DMS79 (cell line): ENCODE measurements at regions not wholly inside any gene's neighbourhood (a gene's known extent, or its start where the extent isn't known, plus 50 kb on each side); places are given as distances from the start of the nearest gene placed in this dataset.

Experiments
- DNase-seq: peaks from one replicate; lab custom pipeline; 2025; lab: John Stamatoyannopoulos, UW

- DNase-seq = no peak
Observed at GRCh38 chr9:115254287-115255180, 136.6 kb upstream of the TNC start.

GRCh38 chr9:115261656-115262081 lies 143.7 kb upstream of the TNC start:
- no peak for DNase-seq

- DNase-seq = peak; percentile 85
Observed at GRCh38 chr9:115262477-115262876, 144.5 kb upstream of the TNC start.

GRCh38 chr9:115262952-115263351 lies 145.0 kb upstream of the TNC start:
- DNase-seq = no peak

- DNase-seq = no peak
Observed at GRCh38 chr9:115263371-115264075, 145.6 kb upstream of the TNC start.

- no peak for DNase-seq
Observed at GRCh38 chr9:115264313-115264712, 146.4 kb upstream of the TNC start.

GRCh38 chr9:115267790-115268189 lies 149.8 kb upstream of the TNC start:
- DNase-seq = no peak

- DNase-seq = no peak
Observed at GRCh38 chr9:115275753-115276152, 157.8 kb upstream of the TNC start.

GRCh38 chr9:115276621-115277020 lies 158.7 kb upstream of the TNC start:
- DNase-seq = no peak

- DNase-seq = no peak
Observed at GRCh38 chr9:115277301-115277700, 159.3 kb upstream of the TNC start.

GRCh38 chr9:115278326-115279035 lies 160.5 kb upstream of the TNC start:
- DNase-seq = no peak

- no peak for DNase-seq
Observed at GRCh38 chr9:115283395-115283794, 165.4 kb upstream of the TNC start.

- no peak for DNase-seq
Observed at GRCh38 chr9:115285836-115286235, 167.9 kb upstream of the TNC start.

GRCh38 chr9:115286411-115286810 lies 168.5 kb upstream of the TNC start:
- DNase-seq = no peak

- DNase-seq = no peak
Observed at GRCh38 chr9:115289757-115290208, 171.8 kb upstream of the TNC start.

- DNase-seq = no peak
Observed at GRCh38 chr9:115291841-115292240, 173.9 kb upstream of the TNC start.

GRCh38 chr9:115292584-115293279 lies 174.8 kb upstream of the TNC start:
- DNase-seq = no peak

- no peak for DNase-seq
Observed at GRCh38 chr9:115295734-115296133, 177.8 kb upstream of the TNC start.

GRCh38 chr9:115296831-115297565 lies 179.0 kb upstream of the TNC start:
- DNase-seq = no peak

- no peak for DNase-seq
Observed at GRCh38 chr9:115300116-115300515, 182.2 kb upstream of the TNC start.

GRCh38 chr9:115300874-115301273 lies 182.9 kb upstream of the TNC start:
- no peak for DNase-seq
